Cardiac muscle cell (in vitro differentiated cells and primary cell): ENCODE measurements at regions not wholly inside any gene's neighbourhood (a gene's known extent, or its start where the extent isn't known, plus 50 kb on each side); places are given as distances from the start of the nearest gene placed in this dataset.
A peak's percentile ranks its signal among the peaks of the same experiment; 100 is the strongest.

Source experiments
- DNase-seq, 2 donors: peaks; one replicate each; pipeline versions ENCODE4 v3.0.0 to v3.0.0-alpha.2; 2010 to 2017; ENCODE audit warnings: low read depth in 1 of 2, low spot score in 1 of 2
- H3K27ac ChIP-seq: fragments of 200-600 bp; sonication (generic); 2 replicates; pipeline ENCODE4 v1.5.1; 2016
- H3K27me3 ChIP-seq: fragments of 200-600 bp; sonication (generic); 2 replicates; pipeline ENCODE4 v1.6.0; 2016; ENCODE audit warnings: control low read depth
- H3K36me3 ChIP-seq: fragments of 200-600 bp; sonication (generic); 2 replicates; pipeline ENCODE4 v1.5.1; 2016; ENCODE audit warnings: control low read depth
- H3K4me1 ChIP-seq: fragments of 200-600 bp; sonication (generic); 2 replicates; pipeline ENCODE4 v1.8.1; 2017; ENCODE audit warnings: low read depth, mild to moderate bottlenecking, mixed run types
- H3K4me3 ChIP-seq: fragments of 200-600 bp; sonication (generic); 2 replicates; pipeline ENCODE4 v1.5.1; 2016; ENCODE audit warnings: mild to moderate bottlenecking
- H3K9me3 ChIP-seq: fragments of 200-600 bp; sonication (generic); 2 replicates; pipeline ENCODE4 v1.5.1; 2017; ENCODE audit warnings: low read depth, mild to moderate bottlenecking, control low read depth
- TF ChIP-seq, protein P1 (sequence below): IDR thresholded peaks from 2 replicates; pipeline ENCODE4 v1.5.1; 2012; ENCODE audit warnings: low read depth, mild to moderate bottlenecking, low read length

GRCh38 chr12:22876262-22876661, 251.3 kb downstream of the ETNK1 start:
- no peak overlapping the region for H3K27ac ChIP-seq
- peaks cover 18% of the 10 kb centered on the region for H3K4me1 ChIP-seq
- H3K9me3 ChIP-seq, result no peaks in the 10 kb centered on the region
- no peaks in the 10 kb centered on the region for H3K27me3 ChIP-seq
- DNase-seq, result no peak
- no peak overlapping the region for H3K4me3 ChIP-seq
- H3K36me3 ChIP-seq, result no peaks in the 10 kb centered on the region
- TF ChIP-seq, protein P1, sequence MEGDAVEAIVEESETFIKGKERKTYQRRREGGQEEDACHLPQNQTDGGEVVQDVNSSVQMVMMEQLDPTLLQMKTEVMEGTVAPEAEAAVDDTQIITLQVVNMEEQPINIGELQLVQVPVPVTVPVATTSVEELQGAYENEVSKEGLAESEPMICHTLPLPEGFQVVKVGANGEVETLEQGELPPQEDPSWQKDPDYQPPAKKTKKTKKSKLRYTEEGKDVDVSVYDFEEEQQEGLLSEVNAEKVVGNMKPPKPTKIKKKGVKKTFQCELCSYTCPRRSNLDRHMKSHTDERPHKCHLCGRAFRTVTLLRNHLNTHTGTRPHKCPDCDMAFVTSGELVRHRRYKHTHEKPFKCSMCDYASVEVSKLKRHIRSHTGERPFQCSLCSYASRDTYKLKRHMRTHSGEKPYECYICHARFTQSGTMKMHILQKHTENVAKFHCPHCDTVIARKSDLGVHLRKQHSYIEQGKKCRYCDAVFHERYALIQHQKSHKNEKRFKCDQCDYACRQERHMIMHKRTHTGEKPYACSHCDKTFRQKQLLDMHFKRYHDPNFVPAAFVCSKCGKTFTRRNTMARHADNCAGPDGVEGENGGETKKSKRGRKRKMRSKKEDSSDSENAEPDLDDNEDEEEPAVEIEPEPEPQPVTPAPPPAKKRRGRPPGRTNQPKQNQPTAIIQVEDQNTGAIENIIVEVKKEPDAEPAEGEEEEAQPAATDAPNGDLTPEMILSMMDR, result no peak

GRCh38 chr12:22879203-22879602, 254.2 kb downstream of the ETNK1 start:
- no peaks in the 10 kb centered on the region for H3K36me3 ChIP-seq
- TF ChIP-seq, protein P1, result no peak

DNA sequence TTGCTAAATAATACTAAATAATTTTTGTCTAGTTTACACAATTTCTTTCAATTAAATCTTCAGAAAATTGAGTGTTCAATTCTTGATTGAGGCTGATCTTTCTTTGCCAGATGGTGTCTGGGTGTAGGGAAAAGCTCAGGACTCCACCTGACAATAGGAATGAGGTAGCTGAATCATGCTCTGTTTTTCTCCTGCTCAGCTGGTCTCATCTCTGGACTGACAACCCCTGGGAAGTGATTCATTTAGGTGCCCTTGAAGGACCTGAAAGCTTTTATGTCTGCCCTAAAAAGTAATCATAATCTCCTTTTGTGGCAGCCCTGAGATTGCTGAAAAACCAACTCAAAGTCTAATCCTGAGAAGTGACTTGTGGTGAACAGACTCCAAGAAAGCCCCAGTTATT, 255.4 kb downstream of the ETNK1 start:
- Histone ChIP-seq H3K36me3 (no peaks in the 10 kb centered on the region), H3K27me3 (no peaks in the 10 kb centered on the region), H3K4me3 (no peak overlapping the region), H3K27ac (no peak overlapping the region), H3K4me1 (peaks cover 12% of the 10 kb centered on the region), H3K9me3 (no peaks in the 10 kb centered on the region)
- TF ChIP-seq, protein P1, result no peak
- DNase-seq, result no peak

More at GRCh38 chr12:22879203-22879602, 254.2 kb downstream of the ETNK1 start:
- Histone ChIP-seq H3K4me1 (peaks cover 18% of the 10 kb centered on the region), H3K27ac (no peak overlapping the region), H3K27me3 (no peaks in the 10 kb centered on the region), H3K9me3 (no peaks in the 10 kb centered on the region), H3K4me3 (no peak overlapping the region)
- DNase-seq, result peak in 1 of 2 donors; percentile 40

DNA sequence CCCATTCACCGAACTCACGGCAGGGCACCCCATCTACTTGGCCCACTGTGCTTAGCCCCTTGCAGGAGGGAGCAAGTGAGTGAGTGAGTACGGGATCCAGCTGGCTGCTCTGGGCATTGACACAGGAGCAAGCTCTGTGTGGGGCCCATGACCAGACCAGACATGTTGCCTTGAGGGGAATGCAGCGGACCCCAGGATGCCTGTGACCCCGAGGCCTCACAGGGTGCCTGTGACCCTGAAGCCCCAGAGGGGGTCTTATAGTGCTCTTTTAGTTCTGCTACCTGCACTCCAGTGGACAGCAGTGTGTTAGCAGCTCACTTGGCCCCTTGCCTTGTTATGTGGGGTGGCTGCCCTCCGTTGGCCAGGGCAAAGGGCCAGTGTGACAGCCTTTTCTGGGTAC, 255.8 kb downstream of the ETNK1 start:
- H3K27me3 ChIP-seq, result no peaks in the 10 kb centered on the region
- TF ChIP-seq, protein P1, result no peak

DNA sequence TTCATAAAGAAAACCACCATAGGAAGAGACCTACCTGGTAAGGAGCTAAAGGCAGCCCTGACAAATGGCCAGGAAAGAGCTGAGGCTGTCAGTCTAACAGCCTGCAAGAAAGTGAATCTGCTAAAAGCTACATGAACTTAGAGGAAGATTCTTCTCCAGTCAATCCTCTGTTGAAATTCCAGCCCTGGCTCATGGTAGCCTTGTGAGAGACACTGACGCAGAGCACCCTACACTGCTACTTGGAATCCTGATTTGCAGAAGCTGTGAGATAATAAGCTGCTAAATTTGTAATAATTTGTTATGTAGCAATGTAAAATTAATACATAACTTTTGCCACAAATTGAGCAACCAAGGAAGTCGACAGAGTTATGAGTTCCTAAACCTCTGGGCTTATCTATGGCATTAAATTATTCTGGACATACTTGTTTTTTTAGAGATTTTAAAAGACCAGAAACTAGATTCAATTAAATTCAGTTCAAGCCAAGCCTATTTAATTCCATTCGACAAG, 257.0 kb downstream of the ETNK1 start:
- Histone ChIP-seq H3K4me3 (no peak overlapping the region), H3K36me3 (no peaks in the 10 kb centered on the region), H3K4me1 (peaks cover 12% of the 10 kb centered on the region), H3K27ac (no peak overlapping the region), H3K9me3 (no peaks in the 10 kb centered on the region), H3K27me3 (no peaks in the 10 kb centered on the region)
- TF ChIP-seq, protein P1, result no peak
- DNase-seq, result no peak

More for the DNA sequence above, 255.8 kb downstream of the ETNK1 start:
- Histone ChIP-seq H3K4me3 (no peak overlapping the region), H3K9me3 (no peaks in the 10 kb centered on the region), H3K4me1 (peaks cover 12% of the 10 kb centered on the region), H3K27ac (no peak overlapping the region), H3K36me3 (no peaks in the 10 kb centered on the region)
- DNase-seq, result no peak

DNA sequence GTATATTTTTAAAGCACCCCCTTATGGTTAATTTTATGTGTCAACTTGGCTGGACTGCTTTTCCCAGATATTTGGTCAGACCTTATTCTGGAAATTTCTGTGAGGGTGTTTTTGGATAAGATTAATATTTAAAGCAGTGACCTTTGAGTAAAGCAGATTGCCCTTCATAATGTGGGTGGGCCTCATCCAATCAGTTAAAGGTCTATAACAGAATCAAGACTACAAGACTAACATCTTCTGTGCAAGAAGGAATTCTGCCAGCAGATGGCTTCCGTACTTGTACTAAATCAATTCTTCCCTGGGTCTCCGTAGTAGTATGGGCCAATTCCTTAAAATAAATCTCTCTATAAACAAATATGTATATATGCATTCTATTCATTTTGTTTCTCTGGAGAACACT, 257.6 kb downstream of the ETNK1 start:
- H3K27me3 ChIP-seq, result no peaks in the 10 kb centered on the region
- H3K36me3 ChIP-seq, result no peaks in the 10 kb centered on the region
- H3K4me1 ChIP-seq, result peaks cover 12% of the 10 kb centered on the region
- DNase-seq, result no peak
- no peak overlapping the region for H3K4me3 ChIP-seq
- no peaks in the 10 kb centered on the region for H3K9me3 ChIP-seq
- no peak overlapping the region for H3K27ac ChIP-seq
- TF ChIP-seq, protein P1, result no peak
